Fibroblast of mammary gland (primary cell): ENCODE measurements at regions not wholly inside any gene's neighbourhood (a gene's known extent, or its start where the extent isn't known, plus 50 kb on each side); places are given as distances from the start of the nearest gene placed in this dataset.

Source experiments
- DNase-seq: peaks from one replicate; pipeline ENCODE4 v3.0.0-alpha.2; 2010; ENCODE audit warnings: low read depth
- H3K4me3 ChIP-seq: 2 replicates; pipeline ENCODE4 v1.5.1; 2011; ENCODE audit warnings: low read depth, mild to moderate bottlenecking, low read length, moderate library complexity; ENCODE audit not compliant: control insufficient read depth
- CTCF ChIP-seq: conservative IDR thresholded peaks from 2 replicates; pipeline ENCODE4 v1.5.1; 2011; ENCODE audit warnings: low read depth, low read length, inconsistent platforms; ENCODE audit not compliant: control insufficient read depth, insufficient read depth

GRCh38 chr16:9511389-9511788 lies 419.9 kb downstream of the HAPSTR1 start:
- TF ChIP-seq CTCF = no peak
- no peak overlapping the region for H3K4me3 ChIP-seq
- no peak for DNase-seq

- no peak for DNase-seq
- no peak for TF ChIP-seq CTCF
- no peak overlapping the region for H3K4me3 ChIP-seq
Measured at GRCh38 chr16:9516444-9516843, 425.0 kb downstream of the HAPSTR1 start.

GRCh38 chr16:9518051-9518450 lies 426.6 kb downstream of the HAPSTR1 start:
- H3K4me3 ChIP-seq = no peak overlapping the region
- TF ChIP-seq CTCF = no peak
- DNase-seq = no peak

GRCh38 chr16:9518581-9518980 lies 427.1 kb downstream of the HAPSTR1 start:
- H3K4me3 ChIP-seq = no peak overlapping the region
- no peak for TF ChIP-seq CTCF
- no peak for DNase-seq

GRCh38 chr16:9521749-9522370 lies 430.4 kb downstream of the HAPSTR1 start:
- TF ChIP-seq CTCF = no peak
- H3K4me3 ChIP-seq = no peak overlapping the region
- no peak for DNase-seq

GRCh38 chr16:9522614-9523013 lies 431.2 kb downstream of the HAPSTR1 start:
- no peak for TF ChIP-seq CTCF
- H3K4me3 ChIP-seq = no peak overlapping the region
- no peak for DNase-seq

GRCh38 chr16:9523994-9524393 lies 432.6 kb downstream of the HAPSTR1 start:
- H3K4me3 ChIP-seq = no peak overlapping the region
- DNase-seq = no peak
- TF ChIP-seq CTCF = no peak
